ENCODE measurements at regions not wholly inside any gene's neighbourhood (a gene's known extent, or its start where the extent isn't known, plus 50 kb on each side); places are given as distances from the start of the nearest gene placed in this dataset.

DNA sequence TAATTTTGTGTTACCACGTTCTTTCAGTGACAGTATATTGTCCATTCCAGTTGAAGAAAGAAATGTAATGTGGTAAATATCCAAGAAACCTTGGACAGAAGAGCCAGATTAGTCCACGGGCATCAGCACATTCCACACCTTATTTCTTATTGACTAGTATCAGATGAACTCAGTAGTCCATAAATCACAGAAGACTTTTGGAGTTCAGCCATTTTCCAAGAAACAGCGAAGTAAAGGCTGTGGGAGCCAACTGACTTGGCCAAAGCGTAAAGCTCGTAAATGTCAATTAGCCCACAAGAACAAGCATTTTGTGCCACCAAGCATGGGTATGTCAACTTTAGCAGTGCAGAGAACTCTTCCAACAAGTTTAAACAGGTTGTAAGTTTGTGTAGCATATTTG is 60.2 kb upstream of the STARD4 start:
- no peak for DNase-seq

DNA sequence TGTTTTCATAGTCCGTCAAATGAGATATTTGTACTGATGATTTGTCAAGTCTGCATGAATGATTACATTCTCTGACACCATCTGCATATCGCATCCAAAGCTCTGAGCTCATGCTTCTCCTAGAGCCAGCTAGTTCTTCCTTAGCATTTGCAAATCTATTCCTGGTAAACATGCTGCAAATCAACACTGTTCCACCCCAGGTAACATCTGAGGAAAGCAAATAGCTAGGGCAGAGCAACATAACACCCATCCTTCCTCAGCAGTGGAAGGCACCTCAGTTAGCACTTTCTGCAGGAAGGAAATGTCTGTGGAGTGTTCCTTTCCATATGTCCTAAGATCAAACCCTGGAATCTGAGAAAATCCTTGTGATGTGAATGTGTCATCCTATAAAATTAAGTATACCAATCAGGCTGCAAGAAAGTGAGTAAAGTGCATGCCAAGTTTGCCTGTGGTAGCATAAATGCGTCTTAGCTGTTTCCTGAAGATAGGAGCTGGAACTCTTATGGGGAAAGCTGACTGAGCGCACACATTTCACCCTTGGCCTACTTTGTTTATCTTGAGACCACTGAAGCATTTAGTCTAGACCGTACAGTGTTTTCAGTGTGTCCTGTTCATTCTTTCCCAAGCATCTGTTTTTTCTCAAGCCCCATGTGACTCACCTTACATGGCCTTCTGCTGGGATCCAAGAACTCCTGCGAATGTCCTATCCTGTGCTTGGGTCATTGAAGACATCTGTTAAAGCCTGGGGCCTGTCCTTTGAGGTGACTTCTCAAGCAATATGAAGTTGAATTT is 50.9 kb upstream of the STARD4 start:
- DNase-seq: no peak

DNA sequence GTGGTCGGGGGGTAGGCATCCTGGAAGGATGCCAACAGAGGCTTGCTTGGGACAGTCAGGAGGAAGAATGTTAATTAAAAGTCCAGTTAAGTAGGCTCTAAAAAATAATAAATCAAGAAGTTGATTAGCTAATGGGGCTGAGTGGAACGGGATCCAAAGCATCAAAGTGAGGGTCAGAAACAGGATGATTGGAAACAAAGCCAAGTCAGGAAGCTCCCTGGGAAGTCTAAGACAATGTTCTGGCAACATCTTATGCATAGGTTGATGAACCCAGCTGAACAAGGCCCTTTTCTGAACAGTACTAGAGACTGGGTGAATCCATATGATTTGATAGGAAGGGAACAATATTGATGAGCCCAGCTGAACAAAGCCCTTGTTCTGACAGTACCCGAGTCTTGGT is 50.2 kb upstream of the STARD4 start:
- DNase-seq: no peak
